HG03139 (cell line): ENCODE measurements at regions not wholly inside any gene's neighbourhood (a gene's known extent, or its start where the extent isn't known, plus 50 kb on each side); places are given as distances from the start of the nearest gene placed in this dataset.
"Not testable (repeated sequence)": the region's sequence is repeated elsewhere in the genome, so short reads cannot be mapped to it uniquely, and the experiment has no call there.

ENCODE experiments used
- ATAC-seq: cut with Tn5 transposase; IDR thresholded peaks from one replicate; pipeline ENCODE4 v1.9.1; 2021; ENCODE audit not compliant: unreplicated experiment

DNA sequence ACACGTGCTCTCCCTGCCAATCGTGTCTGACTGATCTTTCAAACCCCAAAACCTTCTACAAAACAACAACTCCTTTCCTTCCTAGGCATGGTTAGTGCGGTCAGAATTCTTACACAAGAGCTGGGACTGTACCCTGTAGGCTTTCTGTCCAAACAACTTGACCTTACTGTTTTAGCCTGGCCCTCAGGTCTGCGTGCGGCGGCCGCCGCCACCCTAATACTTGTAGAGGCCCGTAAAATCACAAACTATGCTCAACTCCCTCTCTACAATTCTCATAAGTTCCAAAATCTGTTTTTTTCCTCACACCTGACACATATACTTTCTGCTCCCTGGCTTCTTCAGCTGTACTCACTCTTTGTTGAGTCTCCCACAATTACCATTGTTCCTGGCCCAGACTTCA lies 814.3 kb upstream of the VRK2 start:
- not testable (repeated sequence) for ATAC-seq

DNA sequence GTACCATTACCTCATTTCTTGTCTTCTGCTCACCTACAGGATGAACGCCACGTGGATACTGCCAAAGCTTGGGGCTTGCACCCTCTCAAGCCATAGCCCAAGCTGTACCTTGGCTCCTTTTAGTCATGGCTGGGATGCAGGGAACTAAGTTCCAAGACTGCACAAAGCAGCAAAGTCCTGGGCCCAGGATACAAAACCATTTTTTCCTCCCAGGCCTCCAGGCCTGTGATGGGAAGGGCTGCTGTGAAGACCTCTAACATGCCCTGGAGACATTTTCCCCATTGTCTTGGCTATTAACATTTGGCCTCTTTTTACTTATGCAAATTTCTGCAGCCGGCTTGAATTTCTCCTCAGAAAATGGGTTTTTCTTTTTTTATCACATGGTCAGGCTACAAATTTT lies 795.1 kb upstream of the VRK2 start:
- ATAC-seq: not testable (repeated sequence)

DNA sequence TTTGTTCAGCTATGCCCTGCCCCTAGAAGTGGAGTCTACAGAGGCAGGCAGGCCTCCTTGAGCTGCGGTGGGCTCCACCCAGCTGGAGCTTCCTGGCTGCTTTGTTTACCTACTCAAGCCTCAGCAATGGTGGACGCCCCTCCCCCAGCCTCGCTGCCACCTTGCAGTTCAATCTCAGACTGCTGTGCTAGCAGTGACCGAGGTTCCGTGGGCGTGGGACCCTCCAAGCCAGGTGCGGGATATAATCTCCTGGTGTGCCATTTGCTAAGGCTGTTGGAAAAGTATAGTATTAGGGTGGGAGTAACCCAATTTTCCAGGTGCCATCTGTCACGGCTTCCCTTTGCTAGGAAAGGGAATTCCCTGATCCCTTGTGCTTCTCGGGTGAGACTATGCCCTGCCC lies 770.2 kb upstream of the VRK2 start:
- ATAC-seq: not testable (repeated sequence)

DNA sequence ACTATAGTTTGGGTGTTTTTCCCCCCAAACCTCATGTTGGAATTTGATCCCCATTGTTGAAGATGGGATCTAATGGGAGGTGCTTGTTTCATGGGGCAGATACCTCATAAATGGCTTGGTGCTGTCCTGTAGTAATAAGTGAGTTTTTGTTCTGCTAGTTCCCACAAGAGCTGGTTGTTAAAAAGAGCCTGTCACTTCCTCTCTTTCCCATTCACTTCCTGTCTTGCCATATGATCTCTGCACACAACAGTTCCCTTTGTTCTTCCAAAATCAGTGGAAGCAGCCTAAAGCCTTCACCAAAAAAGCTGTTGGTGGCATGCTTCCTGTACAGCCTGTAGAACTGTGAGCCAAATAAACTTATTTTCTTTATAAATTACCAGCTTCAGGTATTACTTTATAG lies 768.2 kb upstream of the VRK2 start:
- ATAC-seq: no peak

DNA sequence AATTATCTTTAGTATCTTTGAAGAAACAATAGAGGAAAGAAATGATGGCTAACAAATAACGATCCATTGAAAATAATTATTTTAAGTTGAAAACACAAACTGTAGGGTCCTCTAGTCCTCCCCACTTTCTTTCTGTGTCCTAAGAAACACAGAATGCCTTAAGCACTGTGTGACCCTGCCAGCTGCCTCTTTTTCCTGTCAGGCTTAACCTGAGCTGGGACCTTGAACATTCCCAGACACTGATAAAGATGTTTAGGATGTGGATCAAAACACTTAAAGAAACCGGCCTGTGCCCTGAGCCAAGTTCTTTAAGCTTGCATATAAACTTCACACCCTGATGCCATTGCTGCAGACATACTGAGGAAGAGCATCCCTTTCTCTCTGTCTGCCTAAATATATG lies 755.4 kb upstream of the VRK2 start:
- ATAC-seq: no peak

DNA sequence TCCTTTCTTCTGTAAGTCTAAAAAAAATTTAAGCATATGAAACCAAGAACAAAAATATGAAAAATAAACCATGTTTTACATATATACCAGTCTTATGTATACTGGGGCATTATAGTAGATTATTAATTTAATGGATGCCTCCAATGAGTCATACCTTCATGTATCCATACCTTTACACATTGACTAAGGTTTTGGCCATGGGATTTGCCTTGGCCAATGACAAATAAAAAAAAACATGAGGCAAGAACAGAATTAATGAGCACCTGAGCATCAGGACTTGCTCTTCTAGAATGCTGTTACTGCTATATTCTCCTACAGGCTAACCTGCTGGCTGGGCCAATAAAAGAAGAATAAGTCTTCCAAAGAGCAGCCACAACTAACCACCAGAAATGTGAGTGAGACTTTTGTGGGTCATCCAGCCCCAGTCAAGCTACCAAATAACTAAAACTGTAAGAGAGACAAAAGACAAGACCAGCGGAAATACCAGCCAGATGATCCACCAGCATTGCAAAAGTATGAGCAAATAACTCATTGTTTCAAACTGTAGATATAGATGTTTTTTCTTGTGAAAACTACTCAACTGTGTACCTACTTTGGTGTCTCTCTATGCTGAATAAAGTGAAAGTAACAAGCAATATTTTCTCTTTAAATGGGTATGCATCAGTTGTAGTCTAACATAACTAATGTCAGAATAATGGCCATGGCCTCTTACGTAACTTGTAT lies 749.6 kb upstream of the VRK2 start:
- no peak for ATAC-seq

DNA sequence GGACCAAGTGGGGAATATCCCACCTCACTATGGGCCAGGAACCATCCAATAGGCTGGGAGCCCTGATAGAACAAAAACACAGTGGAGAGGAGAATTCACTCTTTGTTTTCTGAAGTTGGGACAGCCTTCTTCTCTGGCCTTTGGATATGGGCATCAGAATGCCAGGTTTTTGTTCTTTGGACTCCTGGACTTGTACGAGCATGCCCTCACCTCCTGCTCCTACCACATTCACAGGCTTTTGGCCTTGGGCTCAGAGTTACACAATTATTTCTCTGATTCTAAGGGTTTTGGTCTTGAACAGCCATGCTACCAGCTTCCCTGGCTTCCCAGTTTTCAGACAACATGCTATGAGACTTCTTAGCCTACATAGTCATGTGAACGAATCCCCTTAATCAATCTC lies 732.9 kb upstream of the VRK2 start:
- ATAC-seq: no peak

DNA sequence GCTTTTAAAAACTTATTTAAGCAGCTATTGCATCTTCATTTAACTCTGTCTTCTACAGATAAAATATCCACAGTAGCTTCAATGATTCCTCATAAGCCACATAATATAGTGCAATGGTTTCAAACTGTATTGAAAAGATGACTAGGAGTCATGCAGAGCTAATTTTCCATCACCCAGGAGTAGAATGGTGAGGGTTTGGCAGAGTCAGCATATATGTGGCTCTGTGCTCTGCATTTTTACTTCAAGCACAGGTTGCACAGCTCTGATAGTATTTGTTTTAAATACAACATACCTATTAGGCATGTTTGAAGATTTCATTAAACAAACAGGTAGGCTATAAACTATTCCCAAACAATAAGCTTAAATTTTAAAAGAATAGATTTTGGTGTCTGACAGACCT lies 731.9 kb upstream of the VRK2 start:
- no peak for ATAC-seq

DNA sequence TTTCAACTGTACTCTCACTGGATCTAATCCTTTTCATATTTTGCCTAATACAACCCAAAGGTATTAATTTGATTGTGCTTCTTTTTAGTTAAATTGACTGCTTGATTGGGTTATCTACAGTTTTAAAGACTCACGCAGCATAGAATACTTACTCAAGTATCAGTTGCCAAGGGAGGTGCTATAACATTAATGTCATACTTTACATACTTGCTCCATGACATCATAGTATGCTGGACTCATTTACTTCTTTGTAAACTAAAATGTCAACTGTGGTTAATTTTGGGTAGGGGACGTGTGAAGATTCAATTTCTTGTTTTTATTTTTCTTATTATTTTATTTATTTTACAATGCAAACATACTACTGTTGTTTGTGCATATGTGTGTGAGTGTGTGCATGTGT lies 716.2 kb upstream of the VRK2 start:
- ATAC-seq: no peak

DNA sequence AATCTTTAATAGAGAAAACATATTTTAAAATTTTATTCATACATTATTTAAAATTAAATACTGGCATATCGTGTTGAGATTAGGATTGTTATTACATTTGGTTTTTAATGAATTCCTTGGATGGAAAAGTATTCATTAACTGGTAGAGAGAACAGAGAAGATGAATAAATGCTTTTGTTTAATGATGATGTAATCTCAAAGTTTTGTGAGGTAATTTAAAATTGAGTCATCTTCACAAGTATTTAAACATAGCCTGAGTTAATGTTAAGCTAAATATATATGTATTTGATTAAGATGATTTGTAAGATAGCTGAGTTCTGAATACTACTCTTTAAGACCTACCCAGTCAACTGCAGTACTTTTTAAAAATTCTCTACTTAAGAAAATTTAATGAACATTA lies 713.4 kb upstream of the VRK2 start:
- ATAC-seq: no peak

DNA sequence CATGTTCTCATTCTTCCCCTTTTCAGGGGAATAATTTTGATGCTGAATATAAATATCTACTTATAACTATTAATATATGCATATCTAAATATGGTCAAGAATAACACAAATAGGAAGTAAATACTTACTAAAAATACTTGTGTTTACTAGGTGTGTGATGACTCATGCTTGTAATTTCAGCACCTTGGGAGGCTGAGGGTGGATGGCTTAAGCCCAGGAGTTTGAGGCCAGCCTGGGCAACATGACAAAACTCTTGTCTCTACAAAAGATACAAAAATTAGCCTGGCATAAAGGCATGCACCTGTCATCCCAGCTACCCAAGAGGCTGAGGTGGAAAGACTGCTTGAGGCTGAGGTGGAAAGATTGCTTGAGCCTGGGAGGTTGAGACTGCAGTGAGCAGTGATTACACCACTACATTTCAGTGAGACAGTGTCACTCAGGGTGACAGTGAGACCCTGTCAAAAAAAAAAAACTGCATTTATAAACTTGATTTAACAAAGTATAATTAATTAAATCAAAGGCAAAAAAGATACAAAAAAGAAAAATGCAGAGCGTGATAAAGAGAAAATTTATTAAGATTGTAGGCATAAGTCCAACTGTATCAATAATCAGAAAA lies 703.1 kb upstream of the VRK2 start:
- no peak for ATAC-seq

DNA sequence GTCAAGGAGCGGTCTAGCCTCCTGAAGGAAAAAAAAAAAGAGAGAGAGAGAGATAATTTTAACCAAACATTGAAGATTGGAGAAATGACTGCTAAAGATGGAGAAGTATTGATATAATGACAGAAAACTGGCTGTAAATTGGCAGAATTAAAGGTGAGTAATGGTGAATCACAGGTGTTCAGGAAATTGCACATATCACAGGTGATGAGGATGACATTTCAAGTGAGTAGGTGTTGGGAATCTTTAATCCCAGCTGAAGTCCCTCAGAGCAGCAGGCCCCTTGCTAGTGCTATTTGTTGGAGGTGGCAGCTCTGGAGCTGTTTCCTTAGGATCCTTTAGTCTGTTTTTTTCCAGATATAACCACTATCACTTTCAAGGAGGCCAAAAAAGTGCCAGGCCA lies 678.4 kb upstream of the VRK2 start:
- no peak for ATAC-seq

DNA sequence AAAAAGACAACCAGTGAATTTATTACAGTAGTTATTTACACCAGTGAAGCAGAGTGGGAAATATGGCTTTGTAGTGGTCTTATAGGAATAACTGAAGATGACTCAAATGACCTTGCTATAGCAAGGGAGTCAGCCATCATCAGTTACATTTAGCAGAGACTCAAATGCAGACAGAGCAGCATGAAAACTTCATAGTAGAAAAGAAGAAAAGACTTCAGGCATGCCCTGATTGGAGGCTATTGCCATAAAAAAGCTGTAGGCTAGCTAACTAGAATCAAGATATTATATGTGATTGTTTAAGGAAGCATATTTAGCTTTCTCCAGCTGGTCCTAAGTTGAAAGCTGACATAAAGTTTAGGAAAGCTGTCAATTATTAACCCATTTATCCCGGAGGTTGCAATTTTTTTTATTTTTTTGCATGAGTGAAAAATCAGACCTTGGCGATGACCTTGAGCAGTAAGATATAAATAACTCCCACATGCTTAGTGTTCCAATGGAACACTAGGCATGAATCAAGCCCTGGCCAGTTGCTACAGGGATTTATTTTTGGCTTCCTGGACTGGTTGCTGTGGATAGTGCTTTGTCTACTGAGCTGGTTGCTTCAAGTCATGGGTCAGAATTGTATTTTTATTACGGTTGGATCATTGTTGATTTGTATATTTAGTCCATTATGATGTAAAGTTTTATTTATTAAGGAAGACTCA lies 675.6 kb upstream of the VRK2 start:
- ATAC-seq: no peak

DNA sequence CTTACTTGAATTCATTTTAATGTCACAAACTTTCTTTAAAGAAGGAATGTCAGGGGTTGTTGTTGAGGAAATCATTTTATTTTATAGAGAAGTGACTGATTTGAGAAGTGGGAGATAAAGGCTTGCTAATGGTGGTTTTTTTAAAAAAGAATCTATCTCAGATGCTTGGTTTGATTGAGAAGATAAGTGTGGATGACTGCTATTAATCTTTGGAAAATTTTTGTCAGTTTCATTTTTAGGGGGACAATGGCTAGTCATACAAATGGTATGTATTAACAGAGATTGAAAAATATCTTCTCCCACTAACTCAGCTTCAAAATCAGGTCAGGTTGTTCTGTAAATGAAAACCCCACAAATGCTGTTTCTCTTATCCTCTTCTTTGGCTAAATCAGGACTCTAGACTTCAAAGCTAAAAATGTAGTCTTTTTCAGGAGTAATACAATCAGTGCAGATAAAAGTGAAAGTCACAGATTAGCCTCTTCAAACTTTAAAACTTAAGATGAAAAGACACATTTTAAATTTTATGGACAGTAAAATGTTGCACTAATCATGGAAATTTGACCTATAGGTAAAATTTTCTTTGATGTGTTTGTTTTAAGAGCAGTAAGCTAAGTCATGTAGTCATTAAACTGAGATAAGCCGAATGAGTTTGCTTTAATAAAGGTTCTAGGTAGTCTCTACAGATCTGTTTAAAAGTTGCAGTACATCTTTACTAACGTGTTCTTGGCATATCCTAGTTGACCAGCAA lies 674.2 kb upstream of the VRK2 start:
- ATAC-seq: no peak

DNA sequence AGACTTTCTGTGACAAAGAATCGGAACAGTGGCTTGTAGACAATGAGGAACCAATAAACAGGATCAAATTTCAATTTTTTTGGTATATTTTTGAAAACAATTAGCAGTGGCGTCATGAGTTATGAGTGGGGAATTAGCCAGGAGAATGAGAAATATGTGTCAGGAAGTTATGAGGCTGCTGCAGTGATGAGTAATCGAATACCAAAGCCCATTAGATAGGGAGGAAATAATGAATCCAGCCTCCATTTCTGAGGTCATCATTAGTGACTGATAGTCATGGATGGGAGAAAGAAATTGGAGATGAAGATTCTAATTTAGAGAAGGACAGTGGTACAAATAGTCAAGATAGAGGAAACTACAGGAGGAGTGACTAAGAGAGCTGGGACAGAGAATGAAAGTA lies 673.1 kb upstream of the VRK2 start:
- ATAC-seq: no peak

DNA sequence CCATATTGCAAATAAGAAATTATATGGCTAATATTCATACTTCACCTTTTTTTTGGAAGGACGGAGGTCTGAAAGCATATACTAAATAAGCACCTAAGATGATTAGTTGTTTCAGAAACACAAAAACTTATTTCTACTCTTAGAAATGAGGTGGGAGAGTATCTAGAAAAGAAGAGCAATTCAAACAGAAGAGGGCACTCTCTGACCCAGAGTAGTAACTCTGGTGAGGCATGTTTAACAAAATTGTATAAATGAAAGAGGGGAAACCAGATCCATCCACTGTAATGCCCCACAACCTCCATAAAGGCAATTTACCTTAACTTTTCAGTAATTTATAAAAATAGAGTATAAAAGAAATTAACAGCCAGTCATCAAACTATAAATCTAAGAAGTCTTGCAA lies 669.6 kb upstream of the VRK2 start:
- no peak for ATAC-seq

DNA sequence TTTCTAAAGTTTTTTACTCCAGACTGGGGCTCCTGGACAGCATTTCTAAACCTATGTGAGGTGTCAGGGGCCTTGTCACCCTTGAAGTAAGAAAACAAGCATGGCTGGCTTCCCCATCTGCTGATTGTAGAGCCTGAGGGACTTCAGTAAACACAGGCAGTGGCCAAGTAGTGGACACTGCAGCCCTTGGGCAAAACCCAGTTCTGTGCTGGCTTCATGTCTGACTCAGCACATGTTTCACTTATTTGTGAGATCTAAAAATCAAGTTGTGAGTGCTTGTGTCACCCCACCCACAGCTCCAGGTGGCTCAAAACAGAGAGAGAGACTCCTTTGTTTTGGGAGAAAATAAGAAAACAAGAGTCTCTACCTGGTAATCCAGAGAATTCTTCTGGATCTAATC lies 660.3 kb upstream of the VRK2 start:
- ATAC-seq: no peak

DNA sequence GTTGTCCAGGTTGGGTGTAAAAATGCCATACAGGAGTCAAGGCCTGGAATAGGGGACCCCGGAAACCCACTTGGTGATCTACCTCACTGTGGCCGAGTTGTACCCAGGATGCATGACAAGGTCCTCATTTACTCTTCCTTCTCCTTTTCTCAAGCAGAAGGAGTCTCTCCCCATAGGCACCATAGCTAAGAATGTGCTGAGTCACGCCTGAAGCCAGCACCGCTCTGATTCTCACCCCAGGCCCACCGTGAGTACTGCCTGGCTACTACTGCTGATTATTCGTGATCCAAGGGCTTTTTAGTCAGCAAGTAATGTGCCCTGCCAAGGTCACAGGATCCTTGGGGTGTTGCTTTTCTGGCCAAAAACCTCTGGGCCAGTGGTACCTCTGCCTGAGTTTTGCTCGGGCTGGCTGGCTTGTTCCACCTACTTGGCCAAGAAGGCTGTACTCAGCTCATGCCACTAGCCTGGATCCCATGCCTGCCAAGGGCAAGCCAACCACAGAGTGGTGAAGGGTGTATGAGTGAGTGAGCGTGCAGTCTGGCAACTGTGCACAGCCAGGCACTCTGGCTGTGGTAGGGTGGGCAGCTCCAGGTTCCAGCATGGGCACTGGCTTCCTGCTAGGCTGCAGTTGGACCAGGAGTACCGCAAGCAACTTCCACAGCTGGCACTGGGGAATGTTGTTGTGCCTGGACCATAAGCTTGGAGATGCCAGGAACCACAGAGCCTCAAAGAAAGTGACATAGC lies 650.1 kb upstream of the VRK2 start:
- no peak for ATAC-seq

DNA sequence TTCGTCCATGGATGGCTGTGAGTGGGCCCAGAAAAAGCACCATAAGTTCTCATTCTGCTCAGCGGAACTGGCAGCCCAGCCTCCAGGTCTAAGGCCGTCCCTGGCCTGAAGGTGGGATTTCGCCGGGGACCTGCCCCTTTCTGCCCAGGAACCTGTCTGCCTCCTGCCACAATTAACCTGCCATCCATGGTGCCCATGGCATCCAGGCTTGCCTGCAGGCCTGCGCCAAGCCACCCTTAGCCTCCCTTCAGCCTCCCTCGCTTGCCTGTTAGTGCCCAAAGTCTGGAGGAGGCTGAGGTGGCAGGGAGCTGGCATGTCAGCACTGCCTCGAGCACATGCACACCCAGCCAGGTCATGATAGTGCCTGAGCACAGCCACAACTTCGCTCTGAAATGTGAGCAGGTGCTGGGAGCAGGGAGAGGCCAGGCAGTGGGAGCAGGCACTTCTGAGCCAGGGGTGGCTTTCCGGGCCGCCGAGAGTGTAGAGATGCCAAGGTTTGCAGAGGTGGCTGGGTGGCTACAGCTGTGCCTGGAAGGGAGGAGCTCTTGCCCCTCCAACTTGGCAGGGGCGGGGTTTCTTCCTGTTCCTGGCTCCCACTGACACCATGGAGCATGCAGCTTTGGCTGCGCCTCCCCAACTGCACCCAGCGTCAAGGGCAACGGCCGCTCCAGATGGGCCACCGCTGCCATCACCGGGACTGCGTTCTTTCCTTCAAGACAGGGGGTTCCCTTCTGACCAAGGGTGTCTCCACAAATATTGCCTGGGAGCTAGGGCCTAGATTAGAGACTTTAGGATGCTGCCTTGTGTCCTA lies 648.9 kb upstream of the VRK2 start:
- ATAC-seq: no peak

DNA sequence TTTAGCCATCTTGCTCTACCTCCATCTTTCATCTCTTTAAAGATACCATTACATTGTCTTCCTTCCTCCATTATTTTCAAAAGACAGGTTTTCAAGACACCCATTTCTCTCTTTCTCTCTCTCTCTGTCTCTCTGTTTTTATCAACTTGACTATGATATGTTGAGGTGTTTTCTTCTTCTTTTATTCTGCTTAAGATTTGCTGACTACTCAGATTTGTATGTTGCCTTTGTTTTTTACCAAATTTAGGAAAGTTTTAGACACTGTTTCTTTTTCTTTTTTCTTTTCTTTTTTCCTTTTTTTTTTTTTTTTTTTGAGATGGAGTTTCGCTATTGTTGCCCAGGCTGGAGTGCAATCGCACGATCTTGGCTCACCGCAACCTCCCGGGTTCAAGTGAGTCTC lies 647.5 kb upstream of the VRK2 start:
- ATAC-seq: no peak
